ENCODE measurements at regions not wholly inside any gene's neighbourhood (a gene's known extent, or its start where the extent isn't known, plus 50 kb on each side); places are given as distances from the start of the nearest gene placed in this dataset.

GRCh38 chr5:60444661-60445360, 255.2 kb downstream of the DEPDC1B start:
- Histone ChIP-seq H3K9ac (ENCODE audit: insufficient read depth, low read length) (no peak overlapping the region), H3K4me3 (replicated peaks in 1 of 4; ENCODE audit: control extremely low read depth in 1 of 4, insufficient read depth in 1 of 4, low read depth in 3 of 4, low read length in 4 of 4) (no peak overlapping the region), H3K4me1 (ENCODE audit: control insufficient read depth, extremely low read depth, insufficient read depth, low read length) (no peaks in the 10 kb centered on the region), H3K27ac (ENCODE audit: insufficient read depth, low read length) (no peak overlapping the region), H3K9me3 (ENCODE audit: control insufficient read depth, insufficient read depth, low read depth, low read length) (no peaks in the 10 kb centered on the region), H3K79me2 (ENCODE audit: control insufficient read depth, insufficient read depth, low read length) (no peaks in the 10 kb centered on the region), H3K4me2 (ENCODE audit: extremely low read depth, insufficient read depth, low read length) (no peak overlapping the region), H2AFZ (ENCODE audit: low read length) (no peak overlapping the region), H4K20me1 (ENCODE audit: control insufficient read depth, extremely low read depth, insufficient read depth, low read length) (no peaks in the 10 kb centered on the region), H3K27me3 (ENCODE audit: control insufficient read depth, insufficient read depth, low read length) (no peaks in the 10 kb centered on the region), H3K36me3 (ENCODE audit: control insufficient read depth, insufficient read depth, low read length) (no peaks in the 10 kb centered on the region)
- DNase-seq (ENCODE audit: low read depth in 2 of 2): no peak
- TF ChIP-seq CTCF (conservative IDR thresholded peaks at IDR 0.05 in 1 of 2, IDR thresholded peaks at IDR 0.05 in 1 of 2; ENCODE audit: low read depth in 1 of 2, low read length in 2 of 2) (no peak), EZH2 (IDR thresholded peaks at IDR 0.05; ENCODE audit: low read length, missing control alignments) (no peak)

GRCh38 chr5:60439552-60439951, 260.4 kb downstream of the DEPDC1B start:
- H3K9me3 ChIP-seq (ENCODE audit: control insufficient read depth, insufficient read depth, low read depth, low read length): no peaks in the 10 kb centered on the region
- no peak overlapping the region for H3K4me2 ChIP-seq (ENCODE audit: extremely low read depth, insufficient read depth, low read length)
- H3K36me3 ChIP-seq (ENCODE audit: control insufficient read depth, insufficient read depth, low read length): no peaks in the 10 kb centered on the region
- DNase-seq (ENCODE audit: low read depth in 2 of 2): no peak
- no peaks in the 10 kb centered on the region for H3K79me2 ChIP-seq (ENCODE audit: control insufficient read depth, insufficient read depth, low read length)
- no peaks in the 10 kb centered on the region for H3K27me3 ChIP-seq (ENCODE audit: control insufficient read depth, insufficient read depth, low read length)
- no peaks in the 10 kb centered on the region for H4K20me1 ChIP-seq (ENCODE audit: control insufficient read depth, extremely low read depth, insufficient read depth, low read length)
- H3K9ac ChIP-seq (ENCODE audit: insufficient read depth, low read length): no peak overlapping the region
- no peak overlapping the region for H3K4me3 ChIP-seq (replicated peaks in 1 of 4; ENCODE audit: control extremely low read depth in 1 of 4, insufficient read depth in 1 of 4, low read depth in 3 of 4, low read length in 4 of 4)
- no peak overlapping the region for H2AFZ ChIP-seq (ENCODE audit: low read length)
- no peaks in the 10 kb centered on the region for H3K4me1 ChIP-seq (ENCODE audit: control insufficient read depth, extremely low read depth, insufficient read depth, low read length)
- H3K27ac ChIP-seq (ENCODE audit: insufficient read depth, low read length): no peak overlapping the region
- TF ChIP-seq EZH2 (IDR thresholded peaks at IDR 0.05; ENCODE audit: low read length, missing control alignments) (no peak), CTCF (conservative IDR thresholded peaks at IDR 0.05 in 1 of 2, IDR thresholded peaks at IDR 0.05 in 1 of 2; ENCODE audit: low read depth in 1 of 2, low read length in 2 of 2) (no peak)

GRCh38 chr5:60437308-60437707, 262.7 kb downstream of the DEPDC1B start:
- DNase-seq (ENCODE audit: low read depth in 2 of 2): no peak
- Histone ChIP-seq H3K36me3 (ENCODE audit: control insufficient read depth, insufficient read depth, low read length) (no peaks in the 10 kb centered on the region), H2AFZ (ENCODE audit: low read length) (no peak overlapping the region), H4K20me1 (ENCODE audit: control insufficient read depth, extremely low read depth, insufficient read depth, low read length) (no peaks in the 10 kb centered on the region), H3K4me1 (ENCODE audit: control insufficient read depth, extremely low read depth, insufficient read depth, low read length) (no peaks in the 10 kb centered on the region), H3K4me2 (ENCODE audit: extremely low read depth, insufficient read depth, low read length) (no peak overlapping the region), H3K79me2 (ENCODE audit: control insufficient read depth, insufficient read depth, low read length) (no peaks in the 10 kb centered on the region), H3K9me3 (ENCODE audit: control insufficient read depth, insufficient read depth, low read depth, low read length) (no peaks in the 10 kb centered on the region), H3K27me3 (ENCODE audit: control insufficient read depth, insufficient read depth, low read length) (no peaks in the 10 kb centered on the region), H3K9ac (ENCODE audit: insufficient read depth, low read length) (no peak overlapping the region), H3K4me3 (replicated peaks in 1 of 4; ENCODE audit: control extremely low read depth in 1 of 4, insufficient read depth in 1 of 4, low read depth in 3 of 4, low read length in 4 of 4) (no peak overlapping the region), H3K27ac (ENCODE audit: insufficient read depth, low read length) (no peak overlapping the region)
- TF ChIP-seq EZH2 (IDR thresholded peaks at IDR 0.05; ENCODE audit: low read length, missing control alignments) (no peak), CTCF (conservative IDR thresholded peaks at IDR 0.05 in 1 of 2, IDR thresholded peaks at IDR 0.05 in 1 of 2; ENCODE audit: low read depth in 1 of 2, low read length in 2 of 2) (no peak)
